ENCODE measurements at regions not wholly inside any gene's neighbourhood (a gene's known extent, or its start where the extent isn't known, plus 50 kb on each side); places are given as distances from the start of the nearest gene placed in this dataset.

DNA sequence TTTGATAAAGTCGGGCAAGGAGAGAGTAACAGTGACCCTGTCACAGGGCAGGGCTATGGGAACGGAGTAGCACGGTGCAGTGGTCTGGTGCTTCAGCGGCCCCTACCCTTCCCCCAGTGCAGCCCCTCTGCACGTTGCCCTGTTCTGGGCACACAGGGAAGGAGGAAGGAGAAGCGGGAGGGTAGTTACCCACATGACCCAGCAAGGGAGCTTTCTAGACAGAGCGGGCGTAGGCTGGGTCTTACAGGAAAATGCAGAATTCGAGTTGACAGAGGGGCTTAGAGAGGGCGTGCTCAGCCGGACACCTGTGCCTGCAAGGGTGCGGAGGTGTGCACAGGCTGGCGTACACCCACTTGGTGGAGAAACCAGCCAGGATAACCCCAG is 341.2 kb downstream of the NPHP4 start:
- ChIA-PET POLR2A (interaction anchor here (0.6 kb wide), 1 partner anchor 39 kb away, joined by 3 read pairs; no protein-coding TSS in a partner anchor), CTCF (interaction anchor here (1.4 kb wide), 1 partner anchor 9 kb away, joined by 3 read pairs; no protein-coding TSS in a partner anchor)
- no peak for DNase-seq

DNA sequence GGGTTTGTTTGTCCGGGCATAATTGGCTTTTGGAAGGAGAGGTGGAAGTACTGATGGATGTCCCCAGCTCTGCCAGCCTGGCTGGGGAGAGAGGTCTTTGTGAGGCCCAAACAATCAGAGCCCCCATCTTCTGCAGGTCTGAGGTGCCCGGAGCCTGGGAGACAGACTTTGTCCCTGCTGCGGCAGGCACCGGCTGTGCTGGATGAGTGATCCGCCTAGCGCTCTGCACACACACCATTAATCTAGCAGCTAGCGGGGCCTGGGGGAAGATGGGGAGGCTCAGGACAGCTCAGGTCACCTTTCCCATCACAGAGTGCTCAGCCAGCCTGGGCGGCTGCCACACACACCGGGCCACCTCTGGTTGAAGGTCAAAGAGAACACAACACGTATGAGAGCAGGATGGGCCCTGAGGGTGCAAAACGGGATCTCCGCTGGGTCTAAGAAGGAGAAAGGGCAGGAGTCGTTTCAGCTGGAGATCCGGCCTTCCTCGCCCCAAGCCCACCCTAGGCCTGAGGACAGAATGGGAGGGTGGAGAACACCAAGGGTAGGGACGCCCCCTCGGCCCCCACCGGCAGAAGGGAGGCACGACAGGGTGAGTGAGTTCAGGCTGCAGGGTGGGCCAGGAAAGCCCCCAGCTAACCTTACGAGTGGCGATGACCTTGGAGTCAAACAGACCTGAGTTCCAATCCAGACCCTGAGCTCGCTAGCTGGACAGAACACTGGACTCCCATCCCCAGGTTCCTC is 341.8 kb downstream of the NPHP4 start:
- 96% methylated on average over 18 of the region's 22 CpGs for WGBS (ENCODE audit: insufficient coverage)
- Histone ChIP-seq H3K4me1 (ENCODE audit: control extremely low read depth in 1 of 4, control insufficient read depth in 4 of 4, insufficient read depth in 4 of 4, low read length in 3 of 4) (peaks cover 0 to 6% (median 3%) of the 10 kb centered on the region in 4 experiments), H3K27me3 (replicated peaks in 2 of 5; ENCODE audit: control insufficient read depth in 4 of 5, insufficient read depth in 5 of 5, low read length in 4 of 5) (peaks cover 0 to 41% (median 1%) of the 10 kb centered on the region in 5 experiments), H3K9me3 (ENCODE audit: control extremely low read depth in 1 of 5, control insufficient read depth in 4 of 5, insufficient read depth in 2 of 5, low read depth in 1 of 5, low read length in 4 of 5) (peaks cover 0 to 7% (median 0%) of the 10 kb centered on the region in 5 experiments), H3K27ac (ENCODE audit: insufficient read depth in 1 of 2, low read depth in 1 of 2, low read length in 2 of 2, poor library complexity in 1 of 2, severe bottlenecking in 2 of 2) (no peak overlapping the region), H3K36me3 (ENCODE audit: control insufficient read depth in 4 of 4, insufficient read depth in 4 of 4, low read length in 3 of 4) (no peaks in the 10 kb centered on the region), H3K4me3 (ENCODE audit: control insufficient read depth in 1 of 7, extremely low read depth in 1 of 7, insufficient read depth in 4 of 7, low read depth in 2 of 7, low read length in 6 of 7) (no peak overlapping the region)
- CTCF ChIA-PET = interaction anchor here (1.4 kb wide), 1 partner anchor 9 kb away, joined by 3 read pairs; no protein-coding TSS in a partner anchor
- POLR2A ChIA-PET = interaction anchor here (0.6 kb wide), 2 partner anchors 40 to 945 kb away, joined by 3 to 10 read pairs; no protein-coding TSS in a partner anchor
- no peak for DNase-seq

More for the DNA sequence above, 341.2 kb downstream of the NPHP4 start:
- 85% methylated on average over 11 of the region's 13 CpGs for WGBS (ENCODE audit: insufficient coverage)
- Histone ChIP-seq H3K36me3 (ENCODE audit: control insufficient read depth in 4 of 4, insufficient read depth in 4 of 4, low read length in 3 of 4) (no peaks in the 10 kb centered on the region), H3K27me3 (replicated peaks in 2 of 5; ENCODE audit: control insufficient read depth in 4 of 5, insufficient read depth in 5 of 5, low read length in 4 of 5) (peaks cover 0 to 38% (median 1%) of the 10 kb centered on the region in 5 experiments), H3K27ac (ENCODE audit: insufficient read depth in 1 of 2, low read depth in 1 of 2, low read length in 2 of 2, poor library complexity in 1 of 2, severe bottlenecking in 2 of 2) (no peak overlapping the region), H3K4me1 (ENCODE audit: control extremely low read depth in 1 of 4, control insufficient read depth in 4 of 4, insufficient read depth in 4 of 4, low read length in 3 of 4) (peaks cover 0 to 6% (median 3%) of the 10 kb centered on the region in 4 experiments), H3K4me3 (ENCODE audit: control insufficient read depth in 1 of 7, extremely low read depth in 1 of 7, insufficient read depth in 4 of 7, low read depth in 2 of 7, low read length in 6 of 7) (no peak overlapping the region), H3K9me3 (ENCODE audit: control extremely low read depth in 1 of 5, control insufficient read depth in 4 of 5, insufficient read depth in 2 of 5, low read depth in 1 of 5, low read length in 4 of 5) (peaks cover 0 to 3% (median 0%) of the 10 kb centered on the region in 5 experiments)

DNA sequence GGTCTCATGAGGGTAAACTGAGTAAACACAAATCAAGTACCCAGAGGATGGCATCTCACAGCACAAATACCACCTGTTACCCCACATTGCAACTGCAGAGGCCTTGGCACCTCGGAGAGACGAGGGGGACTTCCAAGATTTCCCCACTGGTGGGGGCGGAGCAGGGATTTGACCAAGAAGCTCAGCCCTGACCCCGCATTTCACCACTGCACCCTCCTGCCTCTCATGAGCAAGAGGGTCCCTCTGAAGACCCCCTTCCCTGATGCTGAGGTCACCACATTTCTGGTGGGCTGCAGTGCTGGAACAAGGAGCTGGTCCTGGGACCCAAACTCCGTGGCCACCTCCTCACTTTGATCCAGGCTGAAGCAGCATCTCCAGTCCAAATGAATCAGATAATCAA is 342.4 kb downstream of the NPHP4 start:
- DNase-seq = no peak
- Histone ChIP-seq H3K9me3 (ENCODE audit: control extremely low read depth in 1 of 5, control insufficient read depth in 4 of 5, insufficient read depth in 2 of 5, low read depth in 1 of 5, low read length in 4 of 5) (peaks cover 0 to 11% (median 0%) of the 10 kb centered on the region in 5 experiments), H3K36me3 (ENCODE audit: control insufficient read depth in 4 of 4, insufficient read depth in 4 of 4, low read length in 3 of 4) (no peaks in the 10 kb centered on the region), H3K4me3 (ENCODE audit: control insufficient read depth in 1 of 7, extremely low read depth in 1 of 7, insufficient read depth in 4 of 7, low read depth in 2 of 7, low read length in 6 of 7) (no peak overlapping the region), H3K4me1 (ENCODE audit: control extremely low read depth in 1 of 4, control insufficient read depth in 4 of 4, insufficient read depth in 4 of 4, low read length in 3 of 4) (peaks cover 0 to 6% (median 3%) of the 10 kb centered on the region in 4 experiments), H3K27ac (ENCODE audit: insufficient read depth in 1 of 2, low read depth in 1 of 2, low read length in 2 of 2, poor library complexity in 1 of 2, severe bottlenecking in 2 of 2) (no peak overlapping the region), H3K27me3 (replicated peaks in 2 of 5; ENCODE audit: control insufficient read depth in 4 of 5, insufficient read depth in 5 of 5, low read length in 4 of 5) (peaks cover 0 to 43% (median 1%) of the 10 kb centered on the region in 5 experiments)
- 97% methylated on average over 5 of the region's 5 CpGs for WGBS (ENCODE audit: insufficient coverage)
- CTCF ChIA-PET = interaction anchor here (1.4 kb wide), 1 partner anchor 8 kb away, joined by 3 read pairs; no protein-coding TSS in a partner anchor
- POLR2A ChIA-PET = interaction anchor here (0.6 kb wide), 1 partner anchor 945 kb away, joined by 10 read pairs; no protein-coding TSS in a partner anchor

DNA sequence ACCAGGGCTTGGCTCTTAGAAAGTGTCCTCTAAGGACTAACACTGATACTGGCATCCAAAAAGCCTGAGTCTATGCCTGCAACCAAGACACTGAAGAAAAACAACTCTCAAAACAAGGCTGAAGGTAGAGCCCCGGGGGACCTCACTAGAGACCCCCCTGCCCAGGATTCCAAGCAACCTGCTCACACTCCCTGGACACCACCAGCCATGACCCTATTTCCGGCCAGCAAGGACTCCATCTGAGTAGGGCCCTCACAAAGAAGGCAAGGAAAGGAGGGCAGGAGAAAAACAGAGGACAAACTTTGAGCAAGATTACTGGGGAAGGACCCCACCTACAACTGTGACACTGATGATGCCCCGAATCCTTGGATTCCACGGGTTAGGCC is 343.1 kb downstream of the NPHP4 start:
- DNase-seq = no peak
- no peak overlapping the region for H3K4me3 ChIP-seq (ENCODE audit: control insufficient read depth in 1 of 7, extremely low read depth in 1 of 7, insufficient read depth in 4 of 7, low read depth in 2 of 7, low read length in 6 of 7)
- no peak overlapping the region for H3K27ac ChIP-seq (ENCODE audit: insufficient read depth in 1 of 2, low read depth in 1 of 2, low read length in 2 of 2, poor library complexity in 1 of 2, severe bottlenecking in 2 of 2)
- peaks cover 0 to 6% (median 3%) of the 10 kb centered on the region in 4 experiments for H3K4me1 ChIP-seq (ENCODE audit: control extremely low read depth in 1 of 4, control insufficient read depth in 4 of 4, insufficient read depth in 4 of 4, low read length in 3 of 4)
- H3K27me3 ChIP-seq (replicated peaks in 2 of 5; ENCODE audit: control insufficient read depth in 4 of 5, insufficient read depth in 5 of 5, low read length in 4 of 5) = peaks cover 0 to 45% (median 1%) of the 10 kb centered on the region in 5 experiments
- ChIA-PET POLR2A (interaction anchor here (0.6 kb wide), 2 partner anchors 54 to 1595 kb away, joined by 3 read pairs; no protein-coding TSS in a partner anchor), CTCF (no interaction called here)
- H3K9me3 ChIP-seq (ENCODE audit: control extremely low read depth in 1 of 5, control insufficient read depth in 4 of 5, insufficient read depth in 2 of 5, low read depth in 1 of 5, low read length in 4 of 5) = peaks cover 0 to 11% (median 0%) of the 10 kb centered on the region in 5 experiments
- H3K36me3 ChIP-seq (ENCODE audit: control insufficient read depth in 4 of 4, insufficient read depth in 4 of 4, low read length in 3 of 4) = no peaks in the 10 kb centered on the region
- 93% methylated on average over 3 of the region's 4 CpGs for WGBS (ENCODE audit: insufficient coverage)

DNA sequence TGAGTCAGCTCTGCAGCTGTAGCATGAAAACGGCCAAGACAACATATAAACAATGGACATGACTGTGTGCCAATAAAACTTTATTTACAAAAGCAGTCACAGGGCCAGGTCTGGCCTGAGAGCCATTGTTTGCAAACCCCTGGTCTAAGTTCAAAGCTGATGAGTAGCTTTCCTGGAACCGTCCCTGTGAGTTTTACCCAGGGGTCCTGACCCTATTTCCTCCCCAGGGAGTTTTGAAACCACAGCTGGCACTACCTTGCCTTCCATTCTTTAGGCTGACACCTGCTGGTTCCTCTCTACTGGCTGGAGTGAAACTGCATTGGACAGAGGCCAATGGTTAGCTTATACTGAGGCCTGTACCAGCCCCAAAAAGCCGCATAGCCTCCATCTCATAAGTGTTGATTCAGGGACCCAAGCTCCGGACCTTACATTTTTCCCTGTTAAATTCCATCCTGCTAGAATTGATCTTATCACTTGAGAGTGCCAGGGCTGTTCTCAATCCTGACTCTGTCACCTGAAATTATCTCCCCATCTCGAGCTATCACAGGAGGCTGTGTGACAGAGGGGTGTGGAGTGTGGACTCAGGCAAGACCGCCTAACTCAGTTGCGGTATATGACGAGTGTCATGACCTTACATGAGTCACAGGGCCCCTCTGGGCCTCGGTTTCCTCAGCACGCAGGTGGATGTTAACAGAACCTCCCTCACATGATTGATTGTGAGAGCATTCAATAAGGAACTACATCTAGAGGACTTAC is 343.6 kb downstream of the NPHP4 start:
- Histone ChIP-seq H3K4me1 (ENCODE audit: control extremely low read depth in 1 of 4, control insufficient read depth in 4 of 4, insufficient read depth in 4 of 4, low read length in 3 of 4) (peaks cover 0 to 6% (median 3%) of the 10 kb centered on the region in 4 experiments), H3K4me3 (ENCODE audit: control insufficient read depth in 1 of 7, extremely low read depth in 1 of 7, insufficient read depth in 4 of 7, low read depth in 2 of 7, low read length in 6 of 7) (no peak overlapping the region), H3K27me3 (replicated peaks in 2 of 5; ENCODE audit: control insufficient read depth in 4 of 5, insufficient read depth in 5 of 5, low read length in 4 of 5) (peaks cover 0 to 45% (median 1%) of the 10 kb centered on the region in 5 experiments), H3K9me3 (ENCODE audit: control extremely low read depth in 1 of 5, control insufficient read depth in 4 of 5, insufficient read depth in 2 of 5, low read depth in 1 of 5, low read length in 4 of 5) (peaks cover 0 to 11% (median 0%) of the 10 kb centered on the region in 5 experiments), H3K27ac (ENCODE audit: insufficient read depth in 1 of 2, low read depth in 1 of 2, low read length in 2 of 2, poor library complexity in 1 of 2, severe bottlenecking in 2 of 2) (no peak overlapping the region), H3K36me3 (ENCODE audit: control insufficient read depth in 4 of 4, insufficient read depth in 4 of 4, low read length in 3 of 4) (no peaks in the 10 kb centered on the region)
- ChIA-PET POLR2A (interaction anchor here (0.6 kb wide), 1 partner anchor 54 kb away, joined by 3 read pairs; no protein-coding TSS in a partner anchor), CTCF (no interaction called here)
- no peak for DNase-seq
- WGBS (ENCODE audit: insufficient coverage) = 89% methylated on average over 9 of the region's 10 CpGs

DNA sequence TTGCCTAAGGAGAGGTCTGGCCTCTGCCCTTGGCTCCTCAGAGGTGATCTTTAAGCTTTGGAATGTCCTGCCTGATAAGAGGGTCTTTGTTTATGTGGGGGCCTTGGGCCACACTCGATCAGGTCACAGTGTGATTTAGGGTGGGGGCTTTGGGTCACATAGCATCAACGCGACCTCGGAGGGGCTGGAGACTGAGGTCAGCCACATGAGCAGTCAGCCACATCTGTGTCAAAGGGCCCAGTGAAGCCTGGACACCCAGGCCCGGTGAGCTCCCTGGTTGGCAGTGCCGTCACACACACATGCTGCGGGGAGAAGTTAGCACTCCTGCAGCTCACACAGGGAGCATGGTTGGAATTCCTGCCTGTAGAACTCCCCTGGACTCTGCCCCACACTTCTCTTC is 345.0 kb downstream of the NPHP4 start:
- no peak overlapping the region for H3K27ac ChIP-seq (ENCODE audit: insufficient read depth in 1 of 2, low read depth in 1 of 2, low read length in 2 of 2, poor library complexity in 1 of 2, severe bottlenecking in 2 of 2)
- ChIA-PET CTCF (interaction anchor here (0.6 kb wide), 1 partner anchor 98 kb away, joined by 3 read pairs; no protein-coding TSS in a partner anchor), POLR2A (no interaction called here)
- no peak for DNase-seq
- 70% methylated on average over 7 of the region's 7 CpGs for WGBS (ENCODE audit: insufficient coverage)
- no peak overlapping the region for H3K4me3 ChIP-seq (ENCODE audit: control insufficient read depth in 1 of 7, extremely low read depth in 1 of 7, insufficient read depth in 4 of 7, low read depth in 2 of 7, low read length in 6 of 7)
- no peaks in the 10 kb centered on the region for H3K36me3 ChIP-seq (ENCODE audit: control insufficient read depth in 4 of 4, insufficient read depth in 4 of 4, low read length in 3 of 4)
- H3K9me3 ChIP-seq (ENCODE audit: control extremely low read depth in 1 of 5, control insufficient read depth in 4 of 5, insufficient read depth in 2 of 5, low read depth in 1 of 5, low read length in 4 of 5) = peaks cover 0 to 11% (median 0%) of the 10 kb centered on the region in 5 experiments
- peaks cover 0 to 33% (median 1%) of the 10 kb centered on the region in 5 experiments for H3K27me3 ChIP-seq (replicated peaks in 2 of 5; ENCODE audit: control insufficient read depth in 4 of 5, insufficient read depth in 5 of 5, low read length in 4 of 5)
- H3K4me1 ChIP-seq (ENCODE audit: control extremely low read depth in 1 of 4, control insufficient read depth in 4 of 4, insufficient read depth in 4 of 4, low read length in 3 of 4) = peaks cover 0 to 5% (median 2%) of the 10 kb centered on the region in 4 experiments
